GM23338 (cell line): ENCODE measurements at regions not wholly inside any gene's neighbourhood (a gene's known extent, or its start where the extent isn't known, plus 50 kb on each side); places are given as distances from the start of the nearest gene placed in this dataset.

Experiments
- ATAC-seq: fragments of 200-7000 bp; cut with Tn5 transposase; 3 replicates; pipeline ENCODE4 v1.9.1; 2020
- DNase-seq: peaks from one replicate; pipeline ENCODE4 v3.0.0-alpha.2; 2015; ENCODE audit warnings: low spot score
- H2AFZ ChIP-seq: fragments of 200-600 bp; sonication (generic); 2 replicates; pipeline ENCODE4 v1.8.0; 2016; ENCODE audit warnings: antibody characterized with exemption, mild to moderate bottlenecking, moderate library complexity
- H3F3A ChIP-seq: fragments of 200-600 bp; sonication (generic); replicated peaks from 2 replicates; pipeline ENCODE4 v1.8.0; 2017; ENCODE audit warnings: antibody characterized with exemption, mixed run types, low read depth
- H3K27ac ChIP-seq: fragments of 200-600 bp; sonication (generic); 2 replicates; pipeline ENCODE4 v1.6.1; 2016; ENCODE audit warnings: low read depth
- H3K27me3 ChIP-seq: fragments of 200-600 bp; sonication (generic); 2 replicates; pipeline ENCODE4 v1.8.0; 2016; ENCODE audit warnings: mild to moderate bottlenecking, mixed run types, moderate library complexity; ENCODE audit not compliant: insufficient read depth
- H3K36me3 ChIP-seq: fragments of 200-600 bp; sonication (generic); 2 replicates; pipeline ENCODE4 v1.8.0; 2016; ENCODE audit warnings: mild to moderate bottlenecking; ENCODE audit not compliant: insufficient read depth
- H3K4me1 ChIP-seq: fragments of 200-600 bp; sonication (generic); 2 replicates; pipeline ENCODE4 v1.8.0; 2016; ENCODE audit warnings: mild to moderate bottlenecking, moderate library complexity; ENCODE audit not compliant: insufficient read depth
- H3K4me2 ChIP-seq: fragments of 200-600 bp; sonication (generic); 2 replicates; pipeline ENCODE4 v1.7.1; 2017; ENCODE audit warnings: mixed run types
- H3K4me3 ChIP-seq: fragments of 200-600 bp; sonication (generic); 2 replicates; pipeline ENCODE4 v1.6.1; 2016; ENCODE audit warnings: mixed run types
- H3K79me2 ChIP-seq: fragments of 200-600 bp; sonication (generic); replicated peaks from 2 replicates; pipeline ENCODE4 v1.8.0; 2017; ENCODE audit warnings: mild to moderate bottlenecking; ENCODE audit not compliant: insufficient read depth
- H3K9me2 ChIP-seq: fragments of 200-600 bp; sonication (generic); 2 replicates; pipeline ENCODE4 v1.8.0; 2017; ENCODE audit not compliant: insufficient read depth
- H4K20me1 ChIP-seq: fragments of 200-600 bp; sonication (generic); replicated peaks from 2 replicates; pipeline ENCODE4 v1.8.0; 2017; ENCODE audit warnings: mild to moderate bottlenecking; ENCODE audit not compliant: insufficient read depth
- H3K27ac Mint-ChIP-seq: 2 replicates; pipeline ENCODE4 v1.8.0; 2020; ENCODE audit warnings: inconsistent platforms, mild to moderate bottlenecking, moderate library complexity, mixed read lengths
- H3K27me3 Mint-ChIP-seq: 3 replicates; pipeline ENCODE4 v1.8.0; 2022; ENCODE audit warnings: low read depth, mild to moderate bottlenecking, moderate library complexity, mixed read lengths, inconsistent platforms; ENCODE audit not compliant: insufficient read depth, poor library complexity
- H3K36me3 Mint-ChIP-seq: 3 replicates; pipeline ENCODE4 v1.8.0; 2021; ENCODE audit warnings: low read depth, mild to moderate bottlenecking, inconsistent platforms, moderate library complexity, mixed read lengths
- H3K4me1 Mint-ChIP-seq: 3 replicates; pipeline ENCODE4 v1.8.0; 2020; ENCODE audit warnings: mild to moderate bottlenecking, inconsistent platforms, mixed read lengths
- H3K4me3 Mint-ChIP-seq: 3 replicates; pipeline ENCODE4 v1.8.0; 2021; ENCODE audit warnings: moderate library complexity, mild to moderate bottlenecking, inconsistent platforms, mixed read lengths
- H3K9me3 Mint-ChIP-seq: 3 replicates; pipeline ENCODE4 v1.8.0; 2020; ENCODE audit warnings: moderate library complexity, mild to moderate bottlenecking, inconsistent platforms, mixed read lengths
- CREB1 ChIP-seq: fragments of 250-450 bp; sonication (Bioruptor Pico); IDR thresholded peaks from 2 replicates; pipeline ENCODE4 v1.5.0; 2020; ENCODE audit warnings: low read depth, mild to moderate bottlenecking, moderate library complexity
- CTCF ChIP-seq, 2 experiments: fragments of 200-600 bp in 1 of 2; sonication (generic) in 1 of 2; conservative IDR thresholded peaks; 2 replicates each; pipeline versions ENCODE4 v1.5.1 to v1.6.1; 2016 to 2017; ENCODE audit warnings: antibody characterized with exemption in 2 of 2, low read depth in 2 of 2, mild to moderate bottlenecking in 2 of 2, moderate library complexity in 1 of 2
- ETS1 ChIP-seq: IDR thresholded peaks from 2 replicates; pipeline ENCODE4 v1.6.1; 2016; ENCODE audit warnings: antibody characterized with exemption
- EZH2phosphoT487 ChIP-seq: fragments of 200-600 bp; sonication (generic); IDR thresholded peaks from one replicate; pipeline ENCODE4 v1.8.1; 2018; ENCODE audit warnings: antibody characterized with exemption; ENCODE audit not compliant: unreplicated experiment
- JUNB ChIP-seq: IDR thresholded peaks from one replicate; pipeline ENCODE4 v1.6.1; 2016; ENCODE audit warnings: antibody characterized with exemption; ENCODE audit not compliant: unreplicated experiment
- NANOG ChIP-seq: IDR thresholded peaks from 2 replicates; pipeline ENCODE4 v1.6.1; 2016; ENCODE audit warnings: antibody characterized with exemption, borderline replicate concordance
- REST ChIP-seq: IDR thresholded peaks from one replicate; pipeline ENCODE4 v1.6.1; 2018; ENCODE audit warnings: antibody characterized with exemption; ENCODE audit not compliant: unreplicated experiment
- STAT1 ChIP-seq: IDR thresholded peaks from one replicate; pipeline ENCODE4 v1.6.1; 2016; ENCODE audit warnings: antibody characterized with exemption; ENCODE audit not compliant: unreplicated experiment
- ZNF114 ChIP-seq: fragments of 250-450 bp; sonication (Bioruptor Pico); IDR thresholded peaks from 2 replicates; pipeline ENCODE4 v1.5.0; 2020; ENCODE audit warnings: mild to moderate bottlenecking, moderate library complexity
- ZNF331 ChIP-seq: fragments of 250-450 bp; sonication (Bioruptor Pico); IDR thresholded peaks from 2 replicates; pipeline ENCODE4 v1.5.0; 2020; ENCODE audit warnings: low read depth, mild to moderate bottlenecking, moderate library complexity
- ZNF462 ChIP-seq: fragments of 250-450 bp; sonication (Bioruptor Pico); IDR thresholded peaks from 2 replicates; pipeline ENCODE4 v1.5.0; 2020; ENCODE audit warnings: mild to moderate bottlenecking, moderate library complexity

- ATAC-seq (no peak), DNase-seq (no peak)
- H3F3A ChIP-seq, result no peaks in the 10 kb centered on the region
- H2AFZ ChIP-seq, result no peak overlapping the region
- H3K79me2 ChIP-seq, result no peaks in the 10 kb centered on the region
- Mint-ChIP-seq H3K27ac (no peak overlapping the region), H3K4me1 (no peaks in the 10 kb centered on the region), H3K4me3 (no peak overlapping the region), H3K36me3 (peaks cover 5% of the 10 kb centered on the region; the same call in 2 of the 3 replicates), H3K27me3 (no peaks in the 10 kb centered on the region), H3K9me3 (no peaks in the 10 kb centered on the region)
- H3K36me3 ChIP-seq, result 0 out of 2 replicates have a peak, but pooled peaks cover 2% of the 10 kb centered on the region
- TF ChIP-seq REST (no peak), EZH2phosphoT487 (no peak), CREB1 (CRISPR knock-in tag) (no peak), JUNB (no peak), STAT1 (no peak), ZNF114 (CRISPR knock-in tag) (no peak), NANOG (no peak), ZNF462 (no peak), ETS1 (no peak), CTCF (conservative IDR thresholded peaks at IDR 0.05; ENCODE audit: low read depth in 2 of 2) (no peak), ZNF331 (CRISPR knock-in tag) (no peak)
- no peaks in the 10 kb centered on the region for H3K4me1 ChIP-seq
- no peak overlapping the region for H3K27ac ChIP-seq
- no peaks in the 10 kb centered on the region; the same call in 1 of the 2 replicates for H4K20me1 ChIP-seq
- H3K4me2 ChIP-seq, result no peak overlapping the region
- no peak overlapping the region for H3K4me3 ChIP-seq
- H3K9me2 ChIP-seq, result no peaks in the 10 kb centered on the region; the same call in 1 of the 2 replicates
- no peaks in the 10 kb centered on the region for H3K27me3 ChIP-seq
Measured at GRCh38 chr1:232421143-232421796, 208.7 kb downstream of the SIPA1L2 start.
